SK-N-MC (cell line): ENCODE measurements at regions not wholly inside any gene's neighbourhood (a gene's known extent, or its start where the extent isn't known, plus 50 kb on each side); places are given as distances from the start of the nearest gene placed in this dataset.

Experiments used
- EZH2 ChIP-seq: fragments of 200-600 bp; sonication (generic); IDR thresholded peaks from one replicate; pipeline ENCODE4 v1.6.1; 2017; ENCODE audit warnings: antibody characterized with exemption
- POLR2AphosphoS5 ChIP-seq: IDR thresholded peaks from 2 replicates; pipeline ENCODE4 v1.6.1; 2012; ENCODE audit warnings: mild to moderate bottlenecking, low read depth, low read length, borderline replicate concordance

GRCh38 chr11:79514695-79515094 is 73.9 kb upstream of the TENM4 start:
- TF ChIP-seq EZH2 (no peak), POLR2AphosphoS5 (no peak)
